NOMO-1 (cell line): ENCODE measurements at regions not wholly inside any gene's neighbourhood (a gene's known extent, or its start where the extent isn't known, plus 50 kb on each side); places are given as distances from the start of the nearest gene placed in this dataset.
A peak's percentile ranks its signal among the peaks of the same experiment; 100 is the strongest.
"Not testable (repeated sequence)": the region's sequence is repeated elsewhere in the genome, so short reads cannot be mapped to it uniquely, and the experiment has no call there.

Experiments
- DNase-seq, 2 experiments: peaks; one replicate each; lab custom pipeline; 2025; ENCODE audit not compliant: unreplicated experiment in 2 of 2; lab: John Stamatoyannopoulos, UW

- DNase-seq: peak in 1 of 2 experiments; percentile 4
These were observed 58.3 kb downstream of the PDHA2 start for GRCh38 chr4:95898226-95898625.

- no peak for DNase-seq
These were observed 69.3 kb downstream of the PDHA2 start for GRCh38 chr4:95909211-95909610.

- DNase-seq: no peak
These were observed 70.9 kb downstream of the PDHA2 start for GRCh38 chr4:95910749-95911148.

- no peak for DNase-seq
These were observed 81.6 kb downstream of the PDHA2 start for GRCh38 chr4:95921470-95921869.

- no peak for DNase-seq
These were observed 89.7 kb downstream of the PDHA2 start for GRCh38 chr4:95929448-95930064.

- DNase-seq: no peak
These were observed 99.2 kb downstream of the PDHA2 start for GRCh38 chr4:95939141-95939540.

- DNase-seq: no peak
These were observed 109.4 kb downstream of the PDHA2 start for GRCh38 chr4:95949136-95949765.

- DNase-seq: no peak
These were observed 109.9 kb downstream of the PDHA2 start for GRCh38 chr4:95949808-95950207.

- DNase-seq: not testable (repeated sequence)
These were observed 112.6 kb downstream of the PDHA2 start for GRCh38 chr4:95952538-95952937.

- DNase-seq: no peak
These were observed 116.2 kb downstream of the PDHA2 start for GRCh38 chr4:95956094-95956493.

GRCh38 chr4:95957054-95957453, 117.2 kb downstream of the PDHA2 start:
- no peak for DNase-seq

GRCh38 chr4:95957759-95958158, 117.9 kb downstream of the PDHA2 start:
- no peak for DNase-seq

GRCh38 chr4:95959182-95959581, 119.3 kb downstream of the PDHA2 start:
- DNase-seq: no peak

GRCh38 chr4:95959633-95960032, 119.7 kb downstream of the PDHA2 start:
- DNase-seq: no peak

GRCh38 chr4:95963456-95963855, 123.6 kb downstream of the PDHA2 start:
- DNase-seq: no peak

- no peak for DNase-seq
These were observed 140.3 kb downstream of the PDHA2 start for GRCh38 chr4:95979961-95980876.

GRCh38 chr4:95980877-95981360, 141.0 kb downstream of the PDHA2 start:
- no peak for DNase-seq

- no peak for DNase-seq
These were observed 141.7 kb downstream of the PDHA2 start for GRCh38 chr4:95981591-95981990.

GRCh38 chr4:95982516-95982915, 142.6 kb downstream of the PDHA2 start:
- no peak for DNase-seq

- DNase-seq: no peak
These were observed 144.2 kb downstream of the PDHA2 start for GRCh38 chr4:95984081-95984480.

- DNase-seq: no peak
These were observed 145.2 kb downstream of the PDHA2 start for GRCh38 chr4:95985051-95985450.
